ENCODE measurements at regions not wholly inside any gene's neighbourhood (a gene's known extent, or its start where the extent isn't known, plus 50 kb on each side); places are given as distances from the start of the nearest gene placed in this dataset.

GRCh38 chr2:212929116-212929515 lies 222.3 kb downstream of the IKZF2 start:
- ChIA-PET CTCF (no interaction called here), POLR2A (no interaction called here)
- H3K9ac ChIP-seq (replicated peaks; ENCODE audit: extremely low read depth, insufficient read depth, low read length), result no peak overlapping the region
- no peak overlapping the region for H3K4me2 ChIP-seq (ENCODE audit: insufficient read depth, low read length)
- no peak overlapping the region for H2AFZ ChIP-seq (ENCODE audit: low read depth, low read length)
- H3K4me1 ChIP-seq (ENCODE audit: control insufficient read depth, extremely low read depth, insufficient read depth, low read length), result no peaks in the 10 kb centered on the region
- H3K36me3 ChIP-seq (ENCODE audit: control insufficient read depth in 2 of 2, extremely low read depth in 1 of 2, insufficient read depth in 2 of 2, low read length in 2 of 2), result no peaks in the 10 kb centered on the region
- H3K9me1 ChIP-seq (replicated peaks; ENCODE audit: control insufficient read depth, extremely low read depth, insufficient read depth, low read length), result no peaks in the 10 kb centered on the region
- H3K27me3 ChIP-seq (ENCODE audit: control insufficient read depth in 2 of 2, insufficient read depth in 2 of 2, low read length in 2 of 2), result no peaks in the 10 kb centered on the region
- no peaks in the 10 kb centered on the region for H3K79me2 ChIP-seq (ENCODE audit: control insufficient read depth, insufficient read depth, low read length)
- FAIRE-seq (no peak), DNase-seq (ENCODE audit: low read depth, low spot score) (no peak)
- no TSS peak for BruUV-seq (replicated peaks)
- no peaks in the 10 kb centered on the region for H4K20me1 ChIP-seq (replicated peaks; ENCODE audit: control insufficient read depth, extremely low read depth, insufficient read depth, low read length)
- peak; percentile 13 for TF ChIP-seq GATA2 (IDR thresholded peaks at IDR 0.05; ENCODE audit: insufficient read depth, insufficient read length, low read depth, low read length)
- TF ChIP-seq MYC (IDR thresholded peaks at IDR 0.05; ENCODE audit: low read depth, low read length), result no peak
- H3K27ac ChIP-seq (ENCODE audit: insufficient read depth, low read depth, low read length), result no peak overlapping the region
- dilution Hi-C loops (cut with MboI; ENCODE audit: extremely low pct_ligation_motif_present, low sequenced_read_pairs), result no loop called here
- H3K9me3 ChIP-seq (replicated peaks; ENCODE audit: control insufficient read depth, insufficient read depth, low read length), result no peaks in the 10 kb centered on the region
- H3K4me3 ChIP-seq (replicated peaks in 1 of 3; ENCODE audit: insufficient read depth in 1 of 3, low read depth in 1 of 3, low read length in 3 of 3), result no peak overlapping the region
- intact Hi-C loops (cut with micrococcal nuclease), result no loop called here

GRCh38 chr2:212928681-212929080 lies 222.7 kb downstream of the IKZF2 start:
- no peak for DNase-seq (ENCODE audit: low read depth, low spot score)
- Histone ChIP-seq H3K27me3 (ENCODE audit: control insufficient read depth in 2 of 2, insufficient read depth in 2 of 2, low read length in 2 of 2) (no peaks in the 10 kb centered on the region), H3K36me3 (ENCODE audit: control insufficient read depth in 2 of 2, extremely low read depth in 1 of 2, insufficient read depth in 2 of 2, low read length in 2 of 2) (no peaks in the 10 kb centered on the region), H3K4me3 (replicated peaks in 1 of 3; ENCODE audit: insufficient read depth in 1 of 3, low read depth in 1 of 3, low read length in 3 of 3) (no peak overlapping the region), H3K4me2 (ENCODE audit: insufficient read depth, low read length) (no peak overlapping the region), H4K20me1 (replicated peaks; ENCODE audit: control insufficient read depth, extremely low read depth, insufficient read depth, low read length) (no peaks in the 10 kb centered on the region), H3K9ac (replicated peaks; ENCODE audit: extremely low read depth, insufficient read depth, low read length) (no peak overlapping the region), H2AFZ (ENCODE audit: low read depth, low read length) (no peak overlapping the region), H3K79me2 (ENCODE audit: control insufficient read depth, insufficient read depth, low read length) (no peaks in the 10 kb centered on the region), H3K9me3 (replicated peaks; ENCODE audit: control insufficient read depth, insufficient read depth, low read length) (no peaks in the 10 kb centered on the region), H3K9me1 (replicated peaks; ENCODE audit: control insufficient read depth, extremely low read depth, insufficient read depth, low read length) (no peaks in the 10 kb centered on the region), H3K27ac (ENCODE audit: insufficient read depth, low read depth, low read length) (no peak overlapping the region), H3K4me1 (ENCODE audit: control insufficient read depth, extremely low read depth, insufficient read depth, low read length) (no peaks in the 10 kb centered on the region)
- dilution Hi-C loops (cut with MboI; ENCODE audit: extremely low pct_ligation_motif_present, low sequenced_read_pairs), result no loop called here
- no peak for TF ChIP-seq POLR2AphosphoS5 (IDR thresholded peaks at IDR 0.05; ENCODE audit: insufficient read depth, low read depth, low read length)
- ChIA-PET CTCF (no interaction called here), POLR2A (no interaction called here)
- intact Hi-C loops (cut with micrococcal nuclease), result no loop called here
- no peak for FAIRE-seq
- no TSS peak for BruUV-seq (replicated peaks)
